MCF 10A (cell line): ENCODE measurements at regions not wholly inside any gene's neighbourhood (a gene's known extent, or its start where the extent isn't known, plus 50 kb on each side); places are given as distances from the start of the nearest gene placed in this dataset.

Source experiments
- BruUV-seq: library from RNA; stranded (reverse); fragments of 400-500 nt; replicated peaks from 2 replicates; lab custom pipeline; 2021; lab: Mats Ljungman, UMichigan
- CTCF ChIA-PET: fragments of 300-600 bp; sonication (Branson Sonifier 250); formaldehyde crosslinking; extraction: SDS; loops from one replicate; lab custom pipeline; 2021; ENCODE audit warnings: antibody characterized with exemption, inconsistent platforms; lab: Yijun Ruan, JAX
- POLR2A ChIA-PET: fragments of 300-600, 350-650 bp; sonication (Branson Sonifier 250); formaldehyde crosslinking; extraction: SDS; loops from one replicate; lab custom pipeline; 2020; ENCODE audit warnings: antibody characterized with exemption, inconsistent platforms; lab: Yijun Ruan, JAX
- DNase-seq: peaks from one replicate; pipeline ENCODE4 v3.0.0-alpha.2; 2018; ENCODE audit not compliant: unreplicated experiment
- H3K27ac Mint-ChIP-seq: one replicate; pipeline ENCODE4 v1.8.0; 2022; ENCODE audit warnings: mild to moderate bottlenecking, low read depth, mixed read lengths; ENCODE audit not compliant: unreplicated experiment
- H3K27me3 Mint-ChIP-seq: one replicate; pipeline ENCODE4 v1.8.0; 2022; ENCODE audit warnings: mixed read lengths; ENCODE audit not compliant: insufficient read depth, unreplicated experiment
- H3K36me3 Mint-ChIP-seq: one replicate; pipeline ENCODE4 v1.8.0; 2022; ENCODE audit warnings: mild to moderate bottlenecking, moderate library complexity, mixed read lengths; ENCODE audit not compliant: insufficient read depth, unreplicated experiment
- H3K4me1 Mint-ChIP-seq: one replicate; pipeline ENCODE4 v1.8.0; 2022; ENCODE audit warnings: mixed read lengths; ENCODE audit not compliant: insufficient read depth, unreplicated experiment
- H3K4me3 Mint-ChIP-seq: one replicate; pipeline ENCODE4 v1.8.0; 2022; ENCODE audit warnings: mild to moderate bottlenecking, moderate library complexity, mixed read lengths; ENCODE audit not compliant: unreplicated experiment
- H3K9me3 Mint-ChIP-seq: one replicate; pipeline ENCODE4 v1.8.0; 2022; ENCODE audit warnings: mixed read lengths; ENCODE audit not compliant: unreplicated experiment
- intact Hi-C: fragments of 100-400 bp; cut with micrococcal nuclease; formaldehyde crosslinking; loops from 2 replicates; pipeline ENCODE4 v1.14.1; 2022
- TF ChIP-seq, protein P1 (sequence below): fragments of 200-600 bp; IDR thresholded peaks from one replicate; pipeline ENCODE4 v1.8.0; 2022; ENCODE audit warnings: antibody characterized with exemption, mild to moderate bottlenecking; ENCODE audit not compliant: unreplicated experiment

DNA sequence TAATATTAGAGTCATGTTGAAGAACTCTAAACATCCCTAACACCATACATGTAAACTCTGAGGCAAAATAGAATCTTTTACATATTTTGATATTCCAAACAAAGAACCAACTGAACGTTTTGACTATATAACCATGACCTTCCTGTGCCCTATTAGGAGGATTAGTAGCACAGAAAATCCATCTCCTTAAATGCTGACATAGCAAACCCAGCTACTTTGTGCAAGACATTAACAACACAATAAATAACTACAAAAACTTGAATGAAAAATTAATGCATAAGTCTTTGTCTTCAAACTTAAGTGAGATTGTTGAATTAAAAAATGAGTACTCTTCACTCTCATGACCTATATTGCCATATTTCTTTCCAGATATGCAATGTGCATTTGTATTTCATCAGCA lies 450.0 kb upstream of the PDZRN3 start:
- Mint-ChIP-seq H3K27ac (no peak overlapping the region), H3K27me3 (peaks cover 22% of the 10 kb centered on the region), H3K36me3 (no peaks in the 10 kb centered on the region), H3K9me3 (peaks cover 8% of the 10 kb centered on the region), H3K4me1 (no peaks in the 10 kb centered on the region), H3K4me3 (no peak overlapping the region)
- CTCF ChIA-PET: no interaction called here
- POLR2A ChIA-PET: no interaction called here
- no peak for DNase-seq
- intact Hi-C loops: no loop called here
- BruUV-seq: no TSS peak
- TF ChIP-seq, protein P1, sequence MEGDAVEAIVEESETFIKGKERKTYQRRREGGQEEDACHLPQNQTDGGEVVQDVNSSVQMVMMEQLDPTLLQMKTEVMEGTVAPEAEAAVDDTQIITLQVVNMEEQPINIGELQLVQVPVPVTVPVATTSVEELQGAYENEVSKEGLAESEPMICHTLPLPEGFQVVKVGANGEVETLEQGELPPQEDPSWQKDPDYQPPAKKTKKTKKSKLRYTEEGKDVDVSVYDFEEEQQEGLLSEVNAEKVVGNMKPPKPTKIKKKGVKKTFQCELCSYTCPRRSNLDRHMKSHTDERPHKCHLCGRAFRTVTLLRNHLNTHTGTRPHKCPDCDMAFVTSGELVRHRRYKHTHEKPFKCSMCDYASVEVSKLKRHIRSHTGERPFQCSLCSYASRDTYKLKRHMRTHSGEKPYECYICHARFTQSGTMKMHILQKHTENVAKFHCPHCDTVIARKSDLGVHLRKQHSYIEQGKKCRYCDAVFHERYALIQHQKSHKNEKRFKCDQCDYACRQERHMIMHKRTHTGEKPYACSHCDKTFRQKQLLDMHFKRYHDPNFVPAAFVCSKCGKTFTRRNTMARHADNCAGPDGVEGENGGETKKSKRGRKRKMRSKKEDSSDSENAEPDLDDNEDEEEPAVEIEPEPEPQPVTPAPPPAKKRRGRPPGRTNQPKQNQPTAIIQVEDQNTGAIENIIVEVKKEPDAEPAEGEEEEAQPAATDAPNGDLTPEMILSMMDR: no peak

GRCh38 chr3:74067296-74067695 lies 442.6 kb upstream of the PDZRN3 start:
- ChIA-PET CTCF (interaction anchor here (0.7 kb wide), 1 partner anchor 269 kb away, joined by 4 read pairs; no protein-coding TSS in a partner anchor), POLR2A (no interaction called here)
- Mint-ChIP-seq H3K27ac (no peak overlapping the region), H3K36me3 (no peaks in the 10 kb centered on the region), H3K27me3 (peaks cover 23% of the 10 kb centered on the region), H3K4me3 (no peak overlapping the region), H3K9me3 (peaks cover 4% of the 10 kb centered on the region), H3K4me1 (no peaks in the 10 kb centered on the region)
- intact Hi-C loops: loop anchor here (1.0 to 5.0 kb wide), 4 partner anchors 200 to 1105 kb away; no protein-coding TSS in a partner anchor
- BruUV-seq: no TSS peak
- TF ChIP-seq, protein P1: peak; percentile 19
- peak; percentile 23 for DNase-seq

- intact Hi-C loops: loop anchor here (5.0 kb wide), 3 partner anchors 199 to 1106 kb away; no protein-coding TSS in a partner anchor
- ChIA-PET CTCF (no interaction called here), POLR2A (no interaction called here)
- no TSS peak for BruUV-seq
- TF ChIP-seq, protein P1: no peak
- H3K27ac Mint-ChIP-seq: no peak overlapping the region
- no peaks in the 10 kb centered on the region for H3K4me1 Mint-ChIP-seq
- H3K27me3 Mint-ChIP-seq: peaks cover 23% of the 10 kb centered on the region
- H3K4me3 Mint-ChIP-seq: no peak overlapping the region
- peaks cover 4% of the 10 kb centered on the region for H3K9me3 Mint-ChIP-seq
- DNase-seq: no peak
- H3K36me3 Mint-ChIP-seq: no peaks in the 10 kb centered on the region
These were observed 441.7 kb upstream of the PDZRN3 start for GRCh38 chr3:74066456-74066855.

DNA sequence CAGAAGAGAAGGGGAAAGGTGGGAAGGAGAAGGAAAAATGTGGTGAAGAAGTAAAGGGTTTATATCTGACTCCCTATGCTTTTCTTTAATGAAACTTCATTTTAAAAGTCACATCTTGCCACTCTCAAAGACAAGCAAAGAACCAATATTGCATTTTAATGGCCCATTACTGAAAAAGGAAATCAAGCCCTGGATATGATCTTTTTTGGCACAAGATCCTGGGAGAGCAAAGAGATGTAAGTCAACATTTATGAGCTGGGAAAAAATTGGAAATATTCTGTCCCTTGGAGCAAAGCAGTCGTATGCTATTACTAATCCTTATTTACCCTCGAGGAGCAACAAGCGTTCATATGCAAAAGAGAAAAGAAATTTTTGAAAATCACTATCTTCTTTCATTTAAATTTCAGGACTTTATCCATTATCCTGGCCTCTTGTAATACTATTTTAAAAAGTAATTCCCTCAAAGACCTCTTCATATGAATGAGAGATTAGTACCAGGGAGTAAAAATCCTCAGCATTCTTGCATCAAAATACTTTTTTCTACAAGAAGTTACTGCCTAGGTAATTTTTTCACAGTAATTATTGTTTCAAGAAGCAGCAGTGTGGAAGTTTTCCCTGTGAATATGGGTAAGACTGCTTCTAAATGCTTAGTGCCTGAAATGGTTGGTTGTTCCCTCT lies 435.3 kb upstream of the PDZRN3 start:
- Mint-ChIP-seq H3K4me3 (no peak overlapping the region), H3K27ac (no peak overlapping the region), H3K36me3 (no peaks in the 10 kb centered on the region), H3K27me3 (peaks cover 26% of the 10 kb centered on the region), H3K4me1 (no peaks in the 10 kb centered on the region), H3K9me3 (peaks cover 4% of the 10 kb centered on the region)
- intact Hi-C loops: no loop called here
- ChIA-PET CTCF (no interaction called here), POLR2A (no interaction called here)
- DNase-seq: no peak
- BruUV-seq: no TSS peak
- TF ChIP-seq, protein P1: no peak
